ENCODE measurements at regions not wholly inside any gene's neighbourhood (a gene's known extent, or its start where the extent isn't known, plus 50 kb on each side); places are given as distances from the start of the nearest gene placed in this dataset.
"Not testable (repeated sequence)": the region's sequence is repeated elsewhere in the genome, so short reads cannot be mapped to it uniquely, and the experiment has no call there.

DNA sequence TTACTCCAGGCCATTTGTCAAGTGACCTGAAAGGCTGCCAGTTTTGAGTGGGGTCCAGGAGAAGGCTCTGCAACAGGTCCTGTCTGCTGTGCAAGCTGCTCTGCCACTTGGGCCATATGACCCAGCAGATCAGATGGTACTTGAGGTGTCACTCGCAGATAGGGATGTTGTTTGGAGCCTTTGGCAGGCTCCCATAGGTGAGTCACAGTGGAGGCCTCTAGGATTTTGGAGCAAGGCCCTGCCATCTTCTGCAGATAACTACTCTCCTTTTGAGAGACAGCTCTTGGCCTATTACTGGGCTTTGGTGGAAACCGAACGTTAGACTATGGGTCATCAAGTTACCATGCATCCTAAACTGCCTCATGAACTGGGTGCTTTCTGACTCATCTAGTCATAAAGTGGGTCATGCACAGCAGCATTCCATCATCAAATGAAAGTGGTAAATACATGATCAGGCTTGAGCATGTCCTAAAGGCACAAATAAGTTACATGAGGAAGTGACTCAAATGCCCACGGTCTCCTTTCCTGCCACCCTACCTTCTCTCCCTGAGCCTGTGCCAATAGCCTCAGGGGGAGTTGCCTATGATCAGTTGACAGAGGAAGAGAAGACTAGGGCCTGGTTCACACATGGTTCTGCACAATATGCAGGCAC lies 87.0 kb upstream of the RANBP6 start:
- TF ChIP-seq, protein P1, sequence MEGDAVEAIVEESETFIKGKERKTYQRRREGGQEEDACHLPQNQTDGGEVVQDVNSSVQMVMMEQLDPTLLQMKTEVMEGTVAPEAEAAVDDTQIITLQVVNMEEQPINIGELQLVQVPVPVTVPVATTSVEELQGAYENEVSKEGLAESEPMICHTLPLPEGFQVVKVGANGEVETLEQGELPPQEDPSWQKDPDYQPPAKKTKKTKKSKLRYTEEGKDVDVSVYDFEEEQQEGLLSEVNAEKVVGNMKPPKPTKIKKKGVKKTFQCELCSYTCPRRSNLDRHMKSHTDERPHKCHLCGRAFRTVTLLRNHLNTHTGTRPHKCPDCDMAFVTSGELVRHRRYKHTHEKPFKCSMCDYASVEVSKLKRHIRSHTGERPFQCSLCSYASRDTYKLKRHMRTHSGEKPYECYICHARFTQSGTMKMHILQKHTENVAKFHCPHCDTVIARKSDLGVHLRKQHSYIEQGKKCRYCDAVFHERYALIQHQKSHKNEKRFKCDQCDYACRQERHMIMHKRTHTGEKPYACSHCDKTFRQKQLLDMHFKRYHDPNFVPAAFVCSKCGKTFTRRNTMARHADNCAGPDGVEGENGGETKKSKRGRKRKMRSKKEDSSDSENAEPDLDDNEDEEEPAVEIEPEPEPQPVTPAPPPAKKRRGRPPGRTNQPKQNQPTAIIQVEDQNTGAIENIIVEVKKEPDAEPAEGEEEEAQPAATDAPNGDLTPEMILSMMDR (IDR thresholded peaks at IDR 0.05), result not testable (repeated sequence)
- not testable (repeated sequence) for TF ChIP-seq POLR2A (IDR thresholded peaks at IDR 0.05)
